Tibial nerve (tissue), 4 donors: ENCODE measurements at regions not wholly inside any gene's neighbourhood (a gene's known extent, or its start where the extent isn't known, plus 50 kb on each side); places are given as distances from the start of the nearest gene placed in this dataset.

ENCODE experiments used
- DNase-seq, 2 donors: peaks; one replicate each; pipeline ENCODE4 v3.0.0-alpha.2; 2019; ENCODE audit warnings: low spot score in 2 of 2
- H3K27ac ChIP-seq, 4 donors: fragments of 200-600 bp; sonication (generic) in 3 of 4; one replicate each; pipeline ENCODE4 v1.5.1; 2017 to 2019; ENCODE audit warnings: mild to moderate bottlenecking in 1 of 4
- H3K27me3 ChIP-seq, 2 donors: fragments of 200-600 bp; sonication (generic) in 1 of 2; one replicate each; pipeline versions ENCODE4 v1.5.1 to v1.6.0; 2017 to 2019
- H3K36me3 ChIP-seq, 3 donors: fragments of 200-600 bp; sonication (generic); one replicate each; pipeline ENCODE4 v1.5.1; 2018 to 2019
- H3K4me1 ChIP-seq, 4 donors: fragments of 200-600 bp; sonication (generic) in 3 of 4; one replicate each; pipeline ENCODE4 v1.5.1; 2017 to 2019
- H3K4me3 ChIP-seq, 4 donors: fragments of 200-600 bp; sonication (generic) in 3 of 4; one replicate each; pipeline ENCODE4 v1.5.1; 2017 to 2019; ENCODE audit warnings: mild to moderate bottlenecking in 1 of 4, moderate library complexity in 1 of 4
- H3K9me3 ChIP-seq, 4 donors: fragments of 200-600 bp; sonication (generic) in 3 of 4; one replicate each; pipeline ENCODE4 v1.5.1; 2017 to 2019
- CTCF ChIP-seq, 5 experiments: fragments of 200-600 bp in 3 of 5; fragments of 450-650 bp in 2 of 5; sonication (generic) in 3 of 5; IDR thresholded peaks; one replicate each; pipeline ENCODE4 v1.5.1; 2016 to 2019; ENCODE audit warnings: antibody characterized with exemption in 5 of 5, mild to moderate bottlenecking in 3 of 5, moderate library complexity in 2 of 5
- EP300 ChIP-seq, 2 donors: sonication (generic); formaldehyde crosslinking; IDR thresholded peaks; one replicate each; pipeline ENCODE4 v1.6.1; 2017; ENCODE audit warnings: antibody characterized with exemption in 2 of 2, mild to moderate bottlenecking in 1 of 2
- POLR2A ChIP-seq, 2 donors: fragments of 450-650 bp; IDR thresholded peaks; one replicate each; pipeline ENCODE4 v1.6.1; 2017; ENCODE audit warnings: antibody characterized with exemption in 2 of 2, mild to moderate bottlenecking in 2 of 2, moderate library complexity in 2 of 2
- WGBS, 2 donors: methylation state at CpG; one replicate each; pipeline ENCODE4 v1.1.5; 2018; 5-methylcytosine and 5-hydroxymethylcytosine counted together

- no peaks in the 10 kb centered on the region for H3K4me1 ChIP-seq
- H3K9me3 ChIP-seq: no peaks in the 10 kb centered on the region
- no peak for DNase-seq
- H3K27me3 ChIP-seq: no peaks in the 10 kb centered on the region
- no peak for TF ChIP-seq POLR2A (IDR thresholded peaks at IDR 0.05)
- no peak for TF ChIP-seq EP300 (IDR thresholded peaks at IDR 0.05)
- no peak for TF ChIP-seq CTCF (IDR thresholded peaks at IDR 0.05)
- H3K27ac ChIP-seq: no peak overlapping the region
- 73 to 75% methylated on average over 4 of the region's 4 CpGs for WGBS, 2 donors
- no peaks in the 10 kb centered on the region for H3K36me3 ChIP-seq
- H3K4me3 ChIP-seq: no peak overlapping the region
Observed at GRCh38 chr12:19951664-19952063, 416.7 kb upstream of the PDE3A start.

GRCh38 chr12:19953734-19954133 lies 414.6 kb upstream of the PDE3A start:
- Histone ChIP-seq H3K36me3 (no peaks in the 10 kb centered on the region), H3K4me3 (no peak overlapping the region), H3K27ac (no peak overlapping the region), H3K27me3 (no peaks in the 10 kb centered on the region), H3K4me1 (no peaks in the 10 kb centered on the region), H3K9me3 (no peaks in the 10 kb centered on the region)
- TF ChIP-seq EP300 (IDR thresholded peaks at IDR 0.05): no peak
- TF ChIP-seq POLR2A (IDR thresholded peaks at IDR 0.05): no peak
- TF ChIP-seq CTCF (IDR thresholded peaks at IDR 0.05): no peak
- WGBS, 2 donors: 66 to 78% methylated on average over 1 of the region's 1 CpG
- no peak for DNase-seq

- no peak for DNase-seq
- Histone ChIP-seq H3K4me3 (no peak overlapping the region), H3K9me3 (no peaks in the 10 kb centered on the region), H3K4me1 (no peaks in the 10 kb centered on the region), H3K27me3 (no peaks in the 10 kb centered on the region), H3K27ac (no peak overlapping the region), H3K36me3 (no peaks in the 10 kb centered on the region)
- 77 to 89% methylated on average over 4 of the region's 4 CpGs for WGBS, 2 donors
- TF ChIP-seq EP300 (IDR thresholded peaks at IDR 0.05) (no peak), POLR2A (IDR thresholded peaks at IDR 0.05) (no peak), CTCF (IDR thresholded peaks at IDR 0.05) (no peak)
Observed at GRCh38 chr12:19954163-19954562, 414.2 kb upstream of the PDE3A start.

GRCh38 chr12:19957308-19958125 lies 410.8 kb upstream of the PDE3A start:
- no peaks in the 10 kb centered on the region for H3K4me1 ChIP-seq
- 78 to 80% methylated on average over 6 of the region's 6 CpGs for WGBS, 2 donors
- no peaks in the 10 kb centered on the region for H3K27me3 ChIP-seq
- H3K36me3 ChIP-seq: no peaks in the 10 kb centered on the region
- no peak for DNase-seq
- H3K4me3 ChIP-seq: no peak overlapping the region
- no peak overlapping the region for H3K27ac ChIP-seq
- TF ChIP-seq CTCF (IDR thresholded peaks at IDR 0.05) (no peak), EP300 (IDR thresholded peaks at IDR 0.05) (no peak), POLR2A (IDR thresholded peaks at IDR 0.05) (no peak)
- H3K9me3 ChIP-seq: no peaks in the 10 kb centered on the region

GRCh38 chr12:19958389-19958788 lies 409.9 kb upstream of the PDE3A start:
- TF ChIP-seq EP300 (IDR thresholded peaks at IDR 0.05) (no peak), POLR2A (IDR thresholded peaks at IDR 0.05) (no peak), CTCF (IDR thresholded peaks at IDR 0.05) (no peak)
- Histone ChIP-seq H3K9me3 (no peaks in the 10 kb centered on the region), H3K27ac (no peak overlapping the region), H3K27me3 (no peaks in the 10 kb centered on the region), H3K4me1 (no peaks in the 10 kb centered on the region), H3K36me3 (no peaks in the 10 kb centered on the region), H3K4me3 (no peak overlapping the region)
- 93 to 97% methylated on average over 1 of the region's 1 CpG for WGBS, 2 donors
- no peak for DNase-seq
